ENCODE measurements at regions not wholly inside any gene's neighbourhood (a gene's known extent, or its start where the extent isn't known, plus 50 kb on each side); places are given as distances from the start of the nearest gene placed in this dataset.

DNA sequence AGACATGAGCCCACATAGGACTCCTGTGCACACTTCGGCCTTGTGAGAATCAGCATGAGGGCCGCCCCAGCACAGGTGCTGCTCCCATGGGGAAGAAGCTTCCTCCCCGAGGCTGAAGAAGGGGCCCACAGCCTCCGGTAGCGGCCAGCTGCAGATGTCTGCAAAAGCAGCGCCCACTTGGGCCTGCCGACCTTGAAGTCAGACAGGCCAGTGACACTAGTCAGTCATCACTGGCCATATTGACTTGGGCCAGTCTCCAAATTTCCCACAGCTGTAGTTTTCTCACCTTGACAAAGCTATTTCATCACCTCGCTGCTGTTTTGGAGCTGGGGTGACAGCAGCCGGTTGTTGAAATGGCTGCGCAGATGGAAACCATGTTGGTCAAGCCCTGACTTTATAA lies 83.0 kb downstream of the RIPK4 start:
- H3K9me3 ChIP-seq: no peaks in the 10 kb centered on the region
- intact Hi-C loops (cut with DNase I, micrococcal nuclease): no loop called here
- no peaks in the 10 kb centered on the region for H3K36me3 ChIP-seq (ENCODE audit: low read depth)
- DNase-seq: peak in 1 of 3 donors; percentile 19
- H3K4me3 ChIP-seq: no peak overlapping the region
- TF ChIP-seq, protein P1, sequence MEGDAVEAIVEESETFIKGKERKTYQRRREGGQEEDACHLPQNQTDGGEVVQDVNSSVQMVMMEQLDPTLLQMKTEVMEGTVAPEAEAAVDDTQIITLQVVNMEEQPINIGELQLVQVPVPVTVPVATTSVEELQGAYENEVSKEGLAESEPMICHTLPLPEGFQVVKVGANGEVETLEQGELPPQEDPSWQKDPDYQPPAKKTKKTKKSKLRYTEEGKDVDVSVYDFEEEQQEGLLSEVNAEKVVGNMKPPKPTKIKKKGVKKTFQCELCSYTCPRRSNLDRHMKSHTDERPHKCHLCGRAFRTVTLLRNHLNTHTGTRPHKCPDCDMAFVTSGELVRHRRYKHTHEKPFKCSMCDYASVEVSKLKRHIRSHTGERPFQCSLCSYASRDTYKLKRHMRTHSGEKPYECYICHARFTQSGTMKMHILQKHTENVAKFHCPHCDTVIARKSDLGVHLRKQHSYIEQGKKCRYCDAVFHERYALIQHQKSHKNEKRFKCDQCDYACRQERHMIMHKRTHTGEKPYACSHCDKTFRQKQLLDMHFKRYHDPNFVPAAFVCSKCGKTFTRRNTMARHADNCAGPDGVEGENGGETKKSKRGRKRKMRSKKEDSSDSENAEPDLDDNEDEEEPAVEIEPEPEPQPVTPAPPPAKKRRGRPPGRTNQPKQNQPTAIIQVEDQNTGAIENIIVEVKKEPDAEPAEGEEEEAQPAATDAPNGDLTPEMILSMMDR (IDR thresholded peaks at IDR 0.05): no peak
- ATAC-seq: no peak
- H3K4me1 ChIP-seq (ENCODE audit: low read depth): peaks cover 13% of the 10 kb centered on the region

DNA sequence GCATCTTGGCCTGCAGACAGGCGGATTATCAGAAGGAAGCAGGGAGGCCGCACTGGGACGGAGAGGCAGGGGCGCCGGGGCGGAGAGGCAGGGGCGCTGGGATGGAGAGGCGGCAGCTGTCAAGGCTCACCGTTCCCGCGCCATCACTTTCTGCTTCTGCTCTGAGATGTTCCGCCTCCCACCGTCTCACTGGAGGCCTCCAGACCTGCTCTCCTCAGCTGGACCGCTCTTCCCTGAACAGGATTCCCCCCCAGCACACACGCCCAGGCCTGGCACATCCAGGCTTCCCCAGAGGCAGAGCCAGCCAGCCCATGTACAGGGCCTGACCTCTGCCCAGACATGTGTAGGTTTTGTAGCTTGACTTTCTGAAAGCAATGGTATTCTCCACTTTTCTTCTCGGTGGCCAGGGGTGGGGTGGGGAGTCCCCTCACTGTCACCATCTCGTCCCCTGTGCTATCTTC lies 84.1 kb downstream of the RIPK4 start:
- TF ChIP-seq, protein P1 (IDR thresholded peaks at IDR 0.05): no peak
- ATAC-seq: no peak
- intact Hi-C loops (cut with DNase I, micrococcal nuclease): no loop called here
- no peaks in the 10 kb centered on the region for H3K36me3 ChIP-seq (ENCODE audit: low read depth)
- H3K9me3 ChIP-seq: no peaks in the 10 kb centered on the region
- H3K4me3 ChIP-seq: no peak overlapping the region
- H3K4me1 ChIP-seq (ENCODE audit: low read depth): peaks cover 19% of the 10 kb centered on the region
- DNase-seq: peak in 1 of 3 donors; percentile 23

DNA sequence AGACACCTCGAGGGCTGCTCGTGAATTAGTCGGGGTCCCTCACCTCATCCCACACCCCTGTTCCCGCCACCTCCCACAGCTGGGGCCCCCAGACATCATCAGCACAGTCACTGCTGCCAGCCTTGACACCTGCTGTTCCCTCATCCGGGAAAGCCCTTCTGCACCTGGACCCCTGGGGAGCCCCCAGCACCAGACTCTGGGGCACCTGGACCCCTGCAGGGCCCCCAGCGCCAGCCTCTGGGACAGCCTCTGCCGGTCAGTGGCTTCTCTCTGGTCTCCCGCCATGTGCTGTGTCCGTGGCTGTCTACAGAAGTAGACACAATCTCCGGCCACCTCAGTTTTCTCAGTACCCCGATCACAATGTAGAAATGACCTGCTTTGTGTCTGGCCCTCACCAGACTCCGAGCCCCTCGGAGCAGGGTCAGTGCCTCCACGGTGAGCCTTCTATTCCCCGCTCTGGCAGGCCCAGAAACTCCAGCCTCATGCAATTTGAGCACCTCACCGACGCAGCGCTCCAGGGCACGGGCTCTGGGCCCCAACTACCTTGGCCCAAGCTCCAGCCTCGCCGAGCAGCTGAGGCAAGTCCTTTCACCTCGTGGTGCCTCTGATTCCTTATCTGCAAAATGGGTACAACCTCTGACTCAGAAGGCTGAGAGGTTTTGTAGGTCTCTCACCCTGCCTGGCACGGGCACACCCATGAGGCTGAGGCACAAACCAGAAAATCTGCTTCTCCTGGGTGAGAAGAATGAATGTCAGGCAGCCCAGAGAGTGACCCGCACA lies 84.7 kb downstream of the RIPK4 start:
- no peak for ATAC-seq
- intact Hi-C loops (cut with DNase I, micrococcal nuclease): no loop called here
- H3K4me1 ChIP-seq (ENCODE audit: low read depth): peaks cover 22% of the 10 kb centered on the region

DNA sequence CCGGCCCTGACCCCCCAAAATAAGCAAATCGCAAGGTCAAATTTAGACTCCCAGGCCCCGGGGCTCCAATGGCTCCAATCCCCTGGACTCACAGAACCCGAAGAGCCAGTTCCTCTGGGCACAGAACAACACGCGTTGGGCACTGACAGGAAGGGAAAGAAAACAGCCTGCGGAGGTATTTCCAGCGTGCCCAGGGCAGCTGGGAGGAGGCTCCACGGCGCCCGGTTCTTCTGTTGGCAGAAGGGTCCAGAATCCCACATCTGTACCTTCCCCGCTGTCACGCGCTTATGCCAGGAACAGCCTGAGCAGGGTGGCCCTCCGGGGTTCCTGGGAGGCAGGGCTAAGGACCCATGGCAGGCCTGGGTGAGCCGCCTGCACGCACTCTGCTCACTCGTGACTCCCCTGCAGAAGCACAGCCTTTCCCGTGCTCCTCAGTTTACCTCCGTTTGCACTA lies 85.5 kb downstream of the RIPK4 start:
- ATAC-seq: no peak
- Histone ChIP-seq H3K4me3 (no peak overlapping the region), H3K36me3 (ENCODE audit: low read depth) (no peaks in the 10 kb centered on the region), H3K9me3 (no peaks in the 10 kb centered on the region), H3K4me1 (ENCODE audit: low read depth) (peaks cover 22% of the 10 kb centered on the region)
- intact Hi-C loops (cut with DNase I, micrococcal nuclease): no loop called here
- TF ChIP-seq, protein P1 (IDR thresholded peaks at IDR 0.05): no peak
- peak in 2 of 3 donors; percentile 32 to 33 for DNase-seq

More for the DNA sequence above, 84.7 kb downstream of the RIPK4 start:
- DNase-seq: peak in 2 of 3 donors; percentile 28 to 37
- no peaks in the 10 kb centered on the region for H3K36me3 ChIP-seq (ENCODE audit: low read depth)
- H3K9me3 ChIP-seq: no peaks in the 10 kb centered on the region
- TF ChIP-seq, protein P1 (IDR thresholded peaks at IDR 0.05): no peak
- no peak overlapping the region for H3K4me3 ChIP-seq

DNA sequence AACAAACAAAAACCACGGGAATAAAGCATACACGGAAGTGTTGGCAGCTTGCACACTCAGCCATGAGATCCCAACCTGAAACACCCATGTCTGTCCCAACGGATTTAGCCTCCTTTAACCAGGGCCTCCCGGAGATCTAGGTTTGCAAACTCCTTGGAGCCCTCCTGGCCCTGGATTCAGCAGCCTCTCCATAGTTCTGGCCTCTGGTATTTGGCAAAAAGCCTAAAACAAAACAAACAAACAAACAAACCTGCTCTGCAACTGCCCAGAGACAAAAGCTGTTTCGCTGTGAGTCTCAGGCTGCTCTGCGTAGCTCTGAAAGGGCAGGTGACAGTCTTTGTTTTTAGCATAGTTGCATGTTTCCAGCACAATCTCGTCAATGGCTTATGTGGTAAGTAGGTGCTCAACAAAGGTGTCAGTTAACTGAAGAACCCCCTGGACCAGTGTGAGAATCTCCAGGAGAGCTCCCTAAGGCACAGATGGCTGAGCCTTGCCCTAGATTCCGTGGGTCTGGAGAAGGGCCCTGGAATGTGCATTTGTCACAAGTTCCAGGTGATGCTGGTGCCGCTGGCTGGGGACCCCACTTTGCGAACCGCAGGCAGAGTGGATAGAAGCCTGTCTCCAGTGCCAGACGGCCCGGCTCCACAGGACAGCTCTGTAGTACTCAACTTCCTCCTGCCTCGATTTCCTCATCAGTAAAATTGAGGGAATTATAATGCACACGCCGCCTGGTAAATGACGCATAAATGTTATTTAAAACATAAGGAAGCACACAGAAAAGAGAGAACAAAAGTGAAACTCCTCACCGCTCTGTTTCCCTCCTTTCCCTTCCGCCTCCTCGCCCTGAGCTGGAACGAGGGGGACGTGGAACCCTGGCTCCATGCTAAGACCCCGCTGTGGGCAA lies 86.2 kb downstream of the RIPK4 start:
- Histone ChIP-seq H3K36me3 (ENCODE audit: low read depth) (no peaks in the 10 kb centered on the region), H3K9me3 (no peaks in the 10 kb centered on the region), H3K4me1 (ENCODE audit: low read depth) (peaks cover 22% of the 10 kb centered on the region), H3K4me3 (no peak overlapping the region)
- TF ChIP-seq, protein P1 (IDR thresholded peaks at IDR 0.05): no peak
- no peak for ATAC-seq
- DNase-seq: peak in 1 of 3 donors; percentile 40
- intact Hi-C loops (cut with DNase I, micrococcal nuclease): no loop called here
